WERI-Rb-1 (cell line): ENCODE measurements at regions not wholly inside any gene's neighbourhood (a gene's known extent, or its start where the extent isn't known, plus 50 kb on each side); places are given as distances from the start of the nearest gene placed in this dataset.

Experiments used
- DNase-seq: peaks from one replicate; pipeline ENCODE4 v3.0.0-alpha.2; 2020
- H3K27ac ChIP-seq: fragments of 250-450 bp; sonication (Bioruptor Pico); 2 replicates; pipeline ENCODE4 v1.5.1; 2020; ENCODE audit warnings: mild to moderate bottlenecking, moderate library complexity
- H3K27me3 ChIP-seq: fragments of 250-450 bp; sonication (Bioruptor Pico); 2 replicates; pipeline ENCODE4 v1.5.1; 2021; ENCODE audit warnings: mild to moderate bottlenecking, low read depth, moderate library complexity; ENCODE audit not compliant: insufficient read depth, severe bottlenecking
- H3K36me3 ChIP-seq: fragments of 250-450 bp; sonication (Bioruptor Pico); 2 replicates; pipeline ENCODE4 v1.5.1; 2020; ENCODE audit warnings: mild to moderate bottlenecking, moderate library complexity
- H3K4me3 ChIP-seq: 2 replicates; pipeline ENCODE4 v1.5.1; 2011; ENCODE audit warnings: low read depth, mild to moderate bottlenecking, control low read depth, low read length
- H3K9me3 ChIP-seq: fragments of 250-450 bp; sonication (Bioruptor Pico); 2 replicates; pipeline ENCODE4 v1.5.1; 2021; ENCODE audit warnings: mild to moderate bottlenecking, moderate library complexity; ENCODE audit not compliant: severe bottlenecking
- TF ChIP-seq, protein P1 (sequence below): IDR thresholded peaks from 2 replicates; pipeline ENCODE4 v1.5.1; 2011; ENCODE audit warnings: low read depth, mild to moderate bottlenecking, control low read depth, inconsistent platforms, low read length

DNA sequence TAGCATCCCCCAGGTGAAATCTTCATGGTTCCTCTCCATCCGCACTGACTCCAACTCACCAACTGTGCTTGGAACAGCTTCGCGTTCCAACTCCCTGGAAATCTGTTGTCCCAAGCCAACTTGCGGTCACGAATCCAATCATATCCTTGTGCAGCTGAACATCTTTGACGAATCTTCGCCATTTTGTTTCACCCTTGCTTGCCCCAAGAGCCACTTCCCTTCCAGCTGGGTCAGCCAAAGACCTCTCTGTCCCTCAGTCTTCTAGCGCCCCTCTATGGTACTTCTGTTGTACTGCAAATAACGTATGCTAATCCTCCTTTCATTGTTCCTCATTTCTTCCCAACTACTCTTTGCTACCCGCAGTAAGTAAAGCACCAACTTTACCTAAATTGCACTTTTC is 61.0 kb upstream of the TARS1 start:
- peaks cover 54% of the 10 kb centered on the region for H3K27me3 ChIP-seq
- no peak overlapping the region for H3K27ac ChIP-seq
- DNase-seq: peak; percentile 9
- H3K36me3 ChIP-seq: no peaks in the 10 kb centered on the region
- H3K4me3 ChIP-seq: no peak overlapping the region
- TF ChIP-seq, protein P1, sequence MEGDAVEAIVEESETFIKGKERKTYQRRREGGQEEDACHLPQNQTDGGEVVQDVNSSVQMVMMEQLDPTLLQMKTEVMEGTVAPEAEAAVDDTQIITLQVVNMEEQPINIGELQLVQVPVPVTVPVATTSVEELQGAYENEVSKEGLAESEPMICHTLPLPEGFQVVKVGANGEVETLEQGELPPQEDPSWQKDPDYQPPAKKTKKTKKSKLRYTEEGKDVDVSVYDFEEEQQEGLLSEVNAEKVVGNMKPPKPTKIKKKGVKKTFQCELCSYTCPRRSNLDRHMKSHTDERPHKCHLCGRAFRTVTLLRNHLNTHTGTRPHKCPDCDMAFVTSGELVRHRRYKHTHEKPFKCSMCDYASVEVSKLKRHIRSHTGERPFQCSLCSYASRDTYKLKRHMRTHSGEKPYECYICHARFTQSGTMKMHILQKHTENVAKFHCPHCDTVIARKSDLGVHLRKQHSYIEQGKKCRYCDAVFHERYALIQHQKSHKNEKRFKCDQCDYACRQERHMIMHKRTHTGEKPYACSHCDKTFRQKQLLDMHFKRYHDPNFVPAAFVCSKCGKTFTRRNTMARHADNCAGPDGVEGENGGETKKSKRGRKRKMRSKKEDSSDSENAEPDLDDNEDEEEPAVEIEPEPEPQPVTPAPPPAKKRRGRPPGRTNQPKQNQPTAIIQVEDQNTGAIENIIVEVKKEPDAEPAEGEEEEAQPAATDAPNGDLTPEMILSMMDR: peak; percentile 50
- no peaks in the 10 kb centered on the region for H3K9me3 ChIP-seq

DNA sequence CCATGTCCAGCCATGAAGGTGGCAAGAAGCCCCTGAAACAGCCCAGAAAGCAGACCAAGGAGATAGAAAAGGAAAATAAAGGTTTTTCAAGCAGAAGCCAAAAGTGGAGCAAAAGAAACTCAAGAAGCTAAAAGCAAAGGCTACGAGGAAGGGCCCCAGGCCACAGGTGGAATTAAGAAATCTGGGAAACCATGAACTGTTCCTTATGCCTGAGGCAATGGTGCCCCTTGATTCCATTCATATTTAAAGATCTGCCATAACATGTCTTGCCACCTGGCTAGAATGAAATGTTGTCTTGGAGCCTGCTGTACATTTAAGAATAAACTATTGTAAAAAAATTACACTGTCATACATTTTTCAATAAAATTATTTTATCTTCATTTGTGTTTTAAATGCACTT is 59.5 kb upstream of the TARS1 start:
- H3K4me3 ChIP-seq: no peak overlapping the region
- H3K27me3 ChIP-seq: peaks cover 43% of the 10 kb centered on the region
- H3K36me3 ChIP-seq: no peaks in the 10 kb centered on the region
- DNase-seq: no peak
- no peaks in the 10 kb centered on the region for H3K9me3 ChIP-seq
- H3K27ac ChIP-seq: no peak overlapping the region
- TF ChIP-seq, protein P1: no peak
